ENCODE measurements at regions not wholly inside any gene's neighbourhood (a gene's known extent, or its start where the extent isn't known, plus 50 kb on each side); places are given as distances from the start of the nearest gene placed in this dataset.

DNA sequence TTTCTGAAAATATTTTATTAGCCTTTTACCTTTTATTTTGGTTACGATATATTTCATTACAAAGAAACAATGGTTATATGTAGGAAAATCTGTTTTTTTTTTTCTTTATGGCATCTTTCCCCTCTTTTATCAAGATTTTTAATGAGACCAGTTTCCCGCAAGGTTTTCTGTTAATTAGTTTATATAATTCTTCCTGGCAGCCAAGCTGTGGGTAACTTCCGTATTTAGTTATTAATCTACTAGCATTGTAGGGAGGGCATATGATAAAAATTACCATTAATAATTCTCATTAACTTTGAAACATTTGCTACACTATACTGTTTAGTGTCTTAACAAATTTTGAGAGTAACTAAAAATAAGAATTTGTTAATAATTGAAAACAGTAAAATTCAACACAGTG lies 181.1 kb upstream of the GPRIN3 start:
- no peaks in the 10 kb centered on the region; a peak in 1 of 5 replicates for H3K9me3 Mint-ChIP-seq

More for the DNA sequence above, 181.1 kb upstream of the GPRIN3 start:
- no peak overlapping the region for H2AK5ac ChIP-seq (ENCODE audit: insufficient read length, low read length)
- no peak overlapping the region for H3K27ac Mint-ChIP-seq
- H3K4me1 ChIP-seq (ENCODE audit: insufficient read depth, low read length) = peaks cover 3% of the 10 kb centered on the region; the same call in 1 of the 2 replicates
- no peaks in the 10 kb centered on the region for H3K27me3 ChIP-seq (ENCODE audit: insufficient read depth, low read length)
- no peak overlapping the region for H3K4me3 Mint-ChIP-seq
- WGBS (ENCODE audit: extremely low coverage, insufficient read length, low lambda C conversion rate) = no CpG with 5 or more reads among the region's 3 CpGs
- H4K91ac ChIP-seq (ENCODE audit: insufficient read length, low read depth, low read length) = no peak overlapping the region
- H2BK5ac ChIP-seq (ENCODE audit: insufficient read length, low read length) = no peak overlapping the region
- H3K18ac ChIP-seq (ENCODE audit: insufficient read length, low read depth, low read length) = no peak overlapping the region
- H3T11ph ChIP-seq (ENCODE audit: low read length) = no peak overlapping the region
- no peak overlapping the region for H3K23ac ChIP-seq (ENCODE audit: insufficient read length, low read depth, low read length)
- H2AFZ ChIP-seq (ENCODE audit: low read length) = no peak overlapping the region
- no peak overlapping the region for H2BK12ac ChIP-seq (ENCODE audit: insufficient read length, low read depth, low read length)
- H3K79me1 ChIP-seq (ENCODE audit: insufficient read depth, low read depth, low read length, poor library complexity, severe bottlenecking) = no peaks in the 10 kb centered on the region
- no peaks in the 10 kb centered on the region for H4K20me1 ChIP-seq (ENCODE audit: control insufficient read depth, insufficient read depth, insufficient read length)
- H3K4me2 ChIP-seq (ENCODE audit: insufficient read depth, insufficient read length, low read length) = no peak overlapping the region
- peaks cover 27 to 29% of the 10 kb centered on the region in 2 experiments for H3K4me1 Mint-ChIP-seq
- H3K79me2 ChIP-seq (ENCODE audit: insufficient read depth, low read length) = no peaks in the 10 kb centered on the region
- no peak overlapping the region for H2BK120ac ChIP-seq (ENCODE audit: low read depth, low read length, poor library complexity, severe bottlenecking)
- H2BK20ac ChIP-seq (ENCODE audit: low read depth, low read length, poor library complexity, severe bottlenecking) = no peak overlapping the region
- DNase-seq = no peak
- H3K27me3 Mint-ChIP-seq (ENCODE audit: low read depth) = no peaks in the 10 kb centered on the region
- no peak overlapping the region for H3K27ac ChIP-seq (ENCODE audit: insufficient read length, low read depth, low read length)
- H3K23me2 ChIP-seq (ENCODE audit: insufficient read length, low read depth, low read length, poor library complexity, severe bottlenecking) = no peaks in the 10 kb centered on the region
- H4K8ac ChIP-seq (replicated peaks; ENCODE audit: insufficient read length, low read depth, low read length) = no peak overlapping the region
- no peaks in the 10 kb centered on the region for H3K9me3 ChIP-seq (ENCODE audit: control insufficient read depth, low read depth, low read length)
- peaks cover 2 to 4% (median 3%) of the 10 kb centered on the region in 3 experiments; a peak in 3 of 7 replicates for H3K36me3 Mint-ChIP-seq (ENCODE audit: insufficient read depth in 1 of 3, low read depth in 3 of 3)
- H2BK15ac ChIP-seq (ENCODE audit: low read depth, low read length) = no peak overlapping the region
- H3K9ac ChIP-seq (ENCODE audit: extremely low read depth, insufficient read length, low read length) = no peak overlapping the region
- H3K4ac ChIP-seq (ENCODE audit: low read depth, low read length) = no peak overlapping the region
- no peak overlapping the region for H4K5ac ChIP-seq (ENCODE audit: insufficient read length, low read depth, low read length)
- TF ChIP-seq, protein P1, sequence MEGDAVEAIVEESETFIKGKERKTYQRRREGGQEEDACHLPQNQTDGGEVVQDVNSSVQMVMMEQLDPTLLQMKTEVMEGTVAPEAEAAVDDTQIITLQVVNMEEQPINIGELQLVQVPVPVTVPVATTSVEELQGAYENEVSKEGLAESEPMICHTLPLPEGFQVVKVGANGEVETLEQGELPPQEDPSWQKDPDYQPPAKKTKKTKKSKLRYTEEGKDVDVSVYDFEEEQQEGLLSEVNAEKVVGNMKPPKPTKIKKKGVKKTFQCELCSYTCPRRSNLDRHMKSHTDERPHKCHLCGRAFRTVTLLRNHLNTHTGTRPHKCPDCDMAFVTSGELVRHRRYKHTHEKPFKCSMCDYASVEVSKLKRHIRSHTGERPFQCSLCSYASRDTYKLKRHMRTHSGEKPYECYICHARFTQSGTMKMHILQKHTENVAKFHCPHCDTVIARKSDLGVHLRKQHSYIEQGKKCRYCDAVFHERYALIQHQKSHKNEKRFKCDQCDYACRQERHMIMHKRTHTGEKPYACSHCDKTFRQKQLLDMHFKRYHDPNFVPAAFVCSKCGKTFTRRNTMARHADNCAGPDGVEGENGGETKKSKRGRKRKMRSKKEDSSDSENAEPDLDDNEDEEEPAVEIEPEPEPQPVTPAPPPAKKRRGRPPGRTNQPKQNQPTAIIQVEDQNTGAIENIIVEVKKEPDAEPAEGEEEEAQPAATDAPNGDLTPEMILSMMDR (conservative IDR thresholded peaks at IDR 0.05) = no peak
- no peak overlapping the region for H3K14ac ChIP-seq (ENCODE audit: insufficient read depth, low read length)
- no peak overlapping the region for H3K56ac ChIP-seq (ENCODE audit: insufficient read length, low read depth, low read length)

Measured in H9 (cell line).